WTC11 (cell line): ENCODE measurements at regions not wholly inside any gene's neighbourhood (a gene's known extent, or its start where the extent isn't known, plus 50 kb on each side); places are given as distances from the start of the nearest gene placed in this dataset.

Experiments
- CTCF ChIP-seq: fragments of 200-600 bp; IDR thresholded peaks from 2 replicates; pipeline ENCODE4 v1.8.0; 2022; ENCODE audit warnings: antibody characterized with exemption
- TF ChIP-seq, protein P1 (sequence below): sonication (generic); formaldehyde crosslinking; IDR thresholded peaks from 2 replicates; pipeline ENCODE4 v1.8.1; 2022; ENCODE audit warnings: low read depth, missing genetic modification reagents, borderline replicate concordance

GRCh38 chr7:41274179-41274578, 428.7 kb downstream of the INHBA start:
- TF ChIP-seq, protein P1, sequence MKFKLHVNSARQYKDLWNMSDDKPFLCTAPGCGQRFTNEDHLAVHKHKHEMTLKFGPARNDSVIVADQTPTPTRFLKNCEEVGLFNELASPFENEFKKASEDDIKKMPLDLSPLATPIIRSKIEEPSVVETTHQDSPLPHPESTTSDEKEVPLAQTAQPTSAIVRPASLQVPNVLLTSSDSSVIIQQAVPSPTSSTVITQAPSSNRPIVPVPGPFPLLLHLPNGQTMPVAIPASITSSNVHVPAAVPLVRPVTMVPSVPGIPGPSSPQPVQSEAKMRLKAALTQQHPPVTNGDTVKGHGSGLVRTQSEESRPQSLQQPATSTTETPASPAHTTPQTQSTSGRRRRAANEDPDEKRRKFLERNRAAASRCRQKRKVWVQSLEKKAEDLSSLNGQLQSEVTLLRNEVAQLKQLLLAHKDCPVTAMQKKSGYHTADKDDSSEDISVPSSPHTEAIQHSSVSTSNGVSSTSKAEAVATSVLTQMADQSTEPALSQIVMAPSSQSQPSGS: no peak
- no peak for TF ChIP-seq CTCF
